ENCODE measurements at regions not wholly inside any gene's neighbourhood (a gene's known extent, or its start where the extent isn't known, plus 50 kb on each side); places are given as distances from the start of the nearest gene placed in this dataset.

- TF ChIP-seq CTCF (conservative IDR thresholded peaks at IDR 0.05; ENCODE audit: low read length) (no peak), EZH2phosphoT487 (IDR thresholded peaks at IDR 0.05; ENCODE audit: borderline replicate concordance) (no peak)
Measured at GRCh38 chr15:95365511-95366107, 964.9 kb upstream of the NR2F2 start.
